Nucleus accumbens (tissue), 56 donors: ENCODE measurements at regions not wholly inside any gene's neighbourhood (a gene's known extent, or its start where the extent isn't known, plus 50 kb on each side); places are given as distances from the start of the nearest gene placed in this dataset.
A peak's percentile ranks its signal among the peaks of the same experiment; 100 is the strongest.
"Not testable (repeated sequence)": the region's sequence is repeated elsewhere in the genome, so short reads cannot be mapped to it uniquely, and the experiment has no call there.

ENCODE experiments used
- DNase-seq, 56 donors: peaks; one replicate each; lab custom pipeline; 2025; lab: John Stamatoyannopoulos, UW

GRCh38 chrX:22520128-22520828 is 247.6 kb downstream of the CBLL2 start:
- no peak for DNase-seq

GRCh38 chrX:22526339-22526738 is 253.6 kb downstream of the CBLL2 start:
- no peak for DNase-seq

GRCh38 chrX:22527302-22527701 is 254.6 kb downstream of the CBLL2 start:
- no peak for DNase-seq

GRCh38 chrX:22533898-22534297 is 261.2 kb downstream of the CBLL2 start:
- DNase-seq, result no peak

GRCh38 chrX:22534643-22535042 is 261.9 kb downstream of the CBLL2 start:
- DNase-seq, result peak in 1 of 56 donors; percentile 3

- DNase-seq, result no peak
These were observed 264.1 kb downstream of the CBLL2 start for GRCh38 chrX:22536746-22537304.

GRCh38 chrX:22538580-22538979 is 265.9 kb downstream of the CBLL2 start:
- DNase-seq, result no peak

GRCh38 chrX:22541926-22542325 is 269.2 kb downstream of the CBLL2 start:
- DNase-seq, result no peak

- DNase-seq, result no peak
These were observed 269.9 kb downstream of the CBLL2 start for GRCh38 chrX:22542641-22543040.

- no peak for DNase-seq
These were observed 286.8 kb downstream of the CBLL2 start for GRCh38 chrX:22559506-22559905.

GRCh38 chrX:22575161-22575845 is 302.6 kb downstream of the CBLL2 start:
- no peak for DNase-seq

- DNase-seq, result no peak
These were observed 304.5 kb downstream of the CBLL2 start for GRCh38 chrX:22577181-22577580.

GRCh38 chrX:22585831-22586230 is 313.1 kb downstream of the CBLL2 start:
- no peak for DNase-seq

- no peak for DNase-seq
These were observed 317.1 kb downstream of the CBLL2 start for GRCh38 chrX:22589845-22590244.

GRCh38 chrX:22594766-22595165 is 322.1 kb downstream of the CBLL2 start:
- DNase-seq, result no peak

- no peak for DNase-seq
These were observed 330.3 kb downstream of the CBLL2 start for GRCh38 chrX:22603060-22603459.

GRCh38 chrX:22609452-22609851 is 336.7 kb downstream of the CBLL2 start:
- DNase-seq, result not testable (repeated sequence)

- DNase-seq, result no peak
These were observed 344.2 kb downstream of the CBLL2 start for GRCh38 chrX:22616867-22617266.

GRCh38 chrX:22627576-22627975 is 354.9 kb downstream of the CBLL2 start:
- DNase-seq, result no peak

- DNase-seq, result no peak
These were observed 355.6 kb downstream of the CBLL2 start for GRCh38 chrX:22628275-22628674.

GRCh38 chrX:22629105-22629725 is 356.5 kb downstream of the CBLL2 start:
- no peak for DNase-seq

- no peak for DNase-seq
These were observed 361.4 kb downstream of the CBLL2 start for GRCh38 chrX:22634083-22634482.
